ENCODE measurements at regions not wholly inside any gene's neighbourhood (a gene's known extent, or its start where the extent isn't known, plus 50 kb on each side); places are given as distances from the start of the nearest gene placed in this dataset.

DNA sequence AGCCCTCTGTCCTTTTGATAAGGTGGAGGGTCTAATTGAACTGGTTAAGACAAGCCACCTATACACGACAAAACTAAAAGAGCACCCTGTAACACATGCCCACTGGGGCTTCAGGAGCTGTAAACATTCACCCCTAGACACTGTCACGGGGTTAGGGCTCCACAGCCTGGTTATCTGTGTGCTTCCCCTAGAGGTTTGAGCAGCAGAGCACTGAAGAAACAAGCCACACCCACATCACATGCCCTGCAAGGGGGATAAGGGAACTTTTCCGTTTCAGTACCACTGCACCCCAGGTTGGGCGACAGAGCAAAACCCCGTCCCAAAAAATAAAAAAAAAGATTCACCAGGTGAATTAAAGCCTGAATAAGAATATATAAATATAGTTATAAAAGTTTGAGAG, 913.7 kb upstream of the ACVR2A start:
- DNase-seq = no peak

DNA sequence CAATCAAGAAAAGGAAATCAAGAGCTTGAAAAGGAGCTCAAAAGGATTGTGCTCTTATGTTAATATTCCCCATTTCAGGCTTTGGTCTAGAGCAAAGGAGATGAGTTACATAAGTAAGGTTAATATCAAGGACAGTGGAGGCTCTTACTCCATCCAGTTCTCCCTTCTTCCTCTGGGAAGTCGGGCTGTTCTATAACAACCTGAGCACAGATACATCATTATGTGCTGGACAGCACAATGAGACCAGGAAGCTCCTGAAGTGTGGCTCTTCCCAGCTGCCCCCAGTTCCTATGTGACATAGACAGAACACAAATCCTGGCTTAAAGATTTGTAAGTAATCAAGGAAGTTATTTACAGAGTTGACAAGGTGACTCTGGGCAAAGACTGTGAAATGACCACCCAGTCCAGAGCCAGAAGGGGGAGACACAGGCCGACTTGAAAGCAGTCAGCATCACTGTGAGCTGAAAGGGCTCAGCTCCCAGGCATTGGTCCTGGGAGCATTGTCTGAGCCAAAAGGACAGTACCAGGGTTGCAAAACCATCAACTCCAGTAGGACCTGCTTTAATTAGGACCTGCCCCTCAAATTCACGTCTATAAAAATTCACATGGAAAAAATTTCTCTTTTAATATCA, 917.6 kb upstream of the ACVR2A start:
- no peak for DNase-seq

DNA sequence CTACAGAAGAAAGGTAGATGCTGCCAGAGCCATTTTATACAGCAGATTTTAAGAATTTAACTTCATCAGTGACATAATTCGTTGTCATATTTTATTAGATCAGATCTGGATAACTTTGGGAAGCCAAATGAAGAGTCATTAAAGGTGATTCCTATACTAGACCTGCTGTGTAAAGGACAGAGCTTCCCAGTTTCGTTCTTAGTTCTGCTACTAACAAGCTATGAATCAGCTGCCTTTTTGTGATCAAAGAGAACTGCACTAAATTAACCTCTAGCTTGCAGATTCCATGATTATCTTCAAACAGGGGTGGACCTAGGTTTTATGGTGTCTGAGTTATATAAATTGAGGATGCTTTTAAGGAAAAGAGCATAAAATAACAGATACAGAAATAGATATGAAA, 926.5 kb upstream of the ACVR2A start:
- no peak for DNase-seq

DNA sequence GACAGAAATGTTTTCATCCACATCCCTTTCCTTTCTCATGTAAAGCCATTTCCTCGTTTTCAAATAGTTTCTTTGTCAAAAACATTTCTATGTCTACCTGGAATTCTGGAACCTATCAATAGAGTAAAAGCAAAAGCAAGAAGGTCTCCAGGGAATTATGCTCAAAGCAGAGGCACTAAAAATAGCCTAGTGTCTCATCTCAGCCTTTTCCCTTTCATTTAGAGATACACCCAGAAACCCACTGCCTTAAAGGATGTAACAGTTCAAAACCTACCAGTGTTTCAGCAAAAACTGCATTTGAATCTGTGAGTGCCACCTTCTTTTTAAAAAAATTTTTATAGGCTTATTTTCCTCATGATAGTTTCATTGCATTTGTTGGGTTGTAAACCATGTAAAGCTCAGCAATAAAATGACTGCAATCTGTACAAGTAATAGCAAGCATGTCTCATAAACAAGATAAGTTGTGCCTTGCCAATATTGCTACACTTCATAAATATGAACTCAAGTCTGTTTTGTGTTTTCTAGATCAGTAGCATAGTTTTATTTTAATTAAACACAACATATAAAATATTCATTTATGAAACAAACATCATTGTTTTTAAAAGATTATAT, 927.3 kb upstream of the ACVR2A start:
- DNase-seq = no peak

DNA sequence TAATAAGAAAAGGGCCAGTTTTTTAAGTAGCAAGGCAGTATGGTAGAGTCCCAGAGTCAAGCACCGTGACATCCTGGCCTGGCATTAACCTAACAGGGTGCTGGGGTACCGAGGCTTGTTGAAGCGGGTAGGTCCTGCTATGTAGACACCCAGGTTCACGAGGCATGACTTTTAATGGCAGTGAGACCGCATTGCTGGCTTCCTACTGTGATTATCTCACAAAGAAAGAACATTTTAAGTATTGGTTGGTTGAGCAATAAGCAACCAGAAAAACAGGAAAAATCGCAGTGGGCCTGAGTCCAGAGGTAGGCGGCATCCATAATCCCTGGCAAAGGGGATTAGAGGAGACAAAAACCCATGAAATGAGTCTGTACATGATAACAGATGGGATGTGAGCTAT, 927.9 kb upstream of the ACVR2A start:
- no peak for DNase-seq

DNA sequence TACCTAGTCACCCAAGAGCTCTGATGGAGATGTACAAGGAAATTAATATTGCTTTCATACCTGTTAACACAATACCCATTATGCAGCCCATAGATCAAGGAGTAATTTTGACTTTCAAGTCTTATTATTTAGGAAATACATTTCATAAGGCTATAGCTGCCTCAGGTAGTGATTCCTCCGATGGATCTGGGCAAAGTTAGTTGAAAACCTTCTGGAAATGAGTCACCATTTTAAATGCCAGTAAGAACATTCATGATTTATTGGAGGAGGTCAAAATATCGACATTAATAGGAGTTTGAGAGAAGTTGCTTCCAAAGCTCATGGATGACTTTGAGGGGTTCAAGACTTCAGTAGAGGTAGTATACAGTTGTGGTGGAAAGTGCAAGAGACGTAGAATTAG, 931.4 kb upstream of the ACVR2A start:
- no peak for DNase-seq

DNA sequence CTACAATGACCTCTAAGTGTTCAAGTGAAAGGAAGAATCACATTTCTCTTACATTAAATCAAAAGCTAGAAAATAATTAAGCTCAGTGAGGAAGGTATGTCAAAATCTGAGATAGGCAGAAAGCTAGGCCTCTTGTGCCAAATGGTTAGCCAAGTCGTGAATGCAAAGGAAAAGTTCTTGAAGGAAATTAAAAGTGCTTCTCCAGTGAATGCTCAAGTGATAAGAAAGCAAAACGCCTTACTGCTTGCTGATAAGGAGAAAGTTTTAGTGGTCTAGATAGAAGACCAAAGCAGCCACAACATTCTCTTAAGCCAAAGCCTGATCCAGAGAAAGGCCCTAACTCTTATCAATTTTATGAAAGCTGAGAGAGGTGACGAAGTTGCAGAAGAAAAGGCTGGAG, 932.3 kb upstream of the ACVR2A start:
- no peak for DNase-seq

DNA sequence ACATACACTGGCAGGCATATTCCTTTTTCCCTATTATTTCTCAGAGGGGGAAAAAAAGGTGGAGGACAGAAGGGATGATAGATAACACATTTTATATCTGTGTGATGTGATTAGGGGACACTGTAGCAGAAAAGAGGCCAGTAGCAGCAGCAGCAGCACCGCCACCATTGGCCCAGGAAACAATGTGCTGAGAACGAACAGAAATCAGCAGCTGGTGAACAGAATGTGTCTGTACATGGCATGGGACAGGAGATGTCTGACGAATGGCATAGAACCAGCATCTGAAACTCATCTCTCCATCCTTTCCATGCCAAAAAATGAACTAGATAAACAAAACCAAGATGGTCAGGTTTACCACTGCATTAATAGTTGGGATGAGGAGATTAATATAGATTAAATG, 936.1 kb upstream of the ACVR2A start:
- DNase-seq = no peak

DNA sequence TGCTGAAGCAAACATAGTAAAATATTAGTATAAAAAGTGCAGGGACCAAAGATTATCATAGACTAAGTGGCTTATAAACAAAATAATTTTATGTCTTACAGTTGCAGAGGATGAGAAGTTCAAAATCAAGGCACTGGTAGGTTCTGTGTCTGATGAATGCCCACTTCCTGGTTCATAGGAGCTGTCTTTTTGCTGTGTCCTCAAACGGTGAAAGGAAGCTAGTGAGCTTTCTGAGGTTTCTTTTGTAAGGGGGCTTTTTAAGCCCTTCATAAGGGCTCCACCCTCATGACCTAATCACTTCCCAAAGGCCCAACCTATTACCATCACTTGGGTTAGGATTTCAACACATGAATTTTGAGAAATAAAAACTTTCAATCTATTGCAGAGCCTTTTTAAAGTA, 946.7 kb upstream of the ACVR2A start:
- DNase-seq = no peak

DNA sequence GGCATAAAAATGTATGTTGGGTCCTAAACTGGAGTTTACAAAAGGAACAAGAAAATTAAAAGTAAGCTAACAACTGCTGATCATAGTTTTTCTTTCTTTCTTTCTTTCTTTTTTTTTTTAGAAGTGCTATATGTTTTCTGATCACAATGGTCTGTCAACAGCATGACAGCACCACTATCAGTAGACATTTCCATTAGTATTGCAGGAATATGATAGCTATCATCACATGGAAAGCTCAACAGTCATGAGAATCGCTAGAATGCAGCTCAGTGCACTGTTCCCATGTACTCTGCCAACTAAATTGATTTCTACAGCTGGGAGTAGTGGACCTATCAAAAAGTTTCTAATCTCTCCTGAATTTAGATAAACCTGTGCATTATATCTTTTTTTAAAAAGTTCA, 950.3 kb upstream of the ACVR2A start:
- no peak for DNase-seq

DNA sequence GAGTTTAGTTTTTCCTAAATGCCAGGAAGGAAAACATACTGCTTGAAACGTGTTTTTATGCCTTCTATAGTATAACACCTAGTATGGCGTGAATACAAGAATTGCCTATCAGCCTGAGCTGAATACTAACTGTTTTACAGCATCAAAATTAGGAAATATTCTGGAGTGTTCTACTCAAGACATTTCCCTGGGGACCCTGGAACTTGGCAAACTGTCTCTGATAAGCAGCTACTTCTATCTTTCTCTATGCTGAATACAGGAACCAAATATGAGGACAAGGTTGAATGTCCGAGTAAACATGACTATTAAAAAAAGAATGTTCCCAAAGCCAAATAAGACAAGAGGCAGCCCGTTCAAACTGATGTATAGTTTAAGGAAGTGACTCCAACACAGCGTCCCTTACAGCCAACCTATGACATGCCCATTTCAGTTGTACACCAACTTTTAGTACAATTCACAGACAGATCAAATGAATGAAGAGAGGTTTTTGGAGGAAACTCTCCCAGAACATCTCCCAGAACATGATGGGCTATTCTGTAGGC, 951.3 kb upstream of the ACVR2A start:
- no peak for DNase-seq

DNA sequence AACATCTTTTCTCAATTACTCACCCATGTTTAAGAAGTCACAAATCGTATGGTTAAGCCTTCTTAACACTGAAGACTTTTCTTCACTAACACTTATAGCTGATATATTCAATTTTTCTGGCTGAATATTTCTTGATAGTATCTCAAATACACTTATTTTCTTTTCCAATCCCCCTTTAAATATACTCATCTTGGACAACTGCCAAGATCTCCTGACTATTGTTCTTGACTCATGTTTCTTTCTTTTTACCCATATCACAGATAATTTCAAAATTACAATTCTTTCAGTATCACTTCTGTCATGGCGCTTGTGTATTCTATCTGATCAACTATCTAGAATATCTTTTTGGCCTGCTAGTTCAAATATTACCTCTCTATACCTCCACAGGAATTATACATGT, 954.3 kb upstream of the ACVR2A start:
- DNase-seq = no peak

DNA sequence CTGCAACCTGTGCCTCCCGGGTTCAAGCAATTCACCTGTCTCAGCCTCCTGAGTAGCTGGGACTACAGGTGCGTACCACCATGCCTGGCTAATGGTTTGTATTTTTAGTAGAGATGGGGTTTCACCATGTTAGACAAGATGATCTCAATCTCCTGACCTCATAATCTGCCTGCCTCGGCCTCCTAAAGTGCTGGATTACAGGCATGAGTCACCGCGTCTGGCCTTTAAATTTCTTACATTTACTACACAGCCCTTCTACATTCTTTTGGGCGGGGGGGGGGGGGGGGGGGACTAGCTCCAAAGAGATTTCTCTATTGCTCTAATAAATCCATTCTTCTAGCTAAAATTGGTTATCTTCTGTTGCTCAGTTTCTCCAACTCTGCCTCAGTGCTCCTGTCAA, 964.9 kb upstream of the ACVR2A start:
- no peak for DNase-seq

DNA sequence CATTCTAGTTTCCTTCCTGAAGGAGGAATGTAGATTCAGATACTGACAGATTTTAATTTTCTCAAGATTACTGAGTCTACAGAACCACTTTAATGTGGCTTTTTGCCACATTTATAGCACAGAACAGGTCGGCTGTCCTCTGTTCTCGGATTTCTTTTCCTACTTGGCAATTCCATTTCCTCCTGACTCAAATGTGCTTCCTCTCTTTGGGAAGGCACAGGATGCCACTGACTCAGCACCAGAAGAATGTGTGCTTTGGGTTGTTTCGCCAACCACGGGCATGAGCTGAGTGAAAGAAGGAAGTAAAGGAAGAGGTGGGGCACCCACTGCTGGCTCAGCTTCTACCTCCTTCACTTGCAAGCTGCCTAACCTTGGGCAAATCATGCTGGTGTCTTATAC, 970.6 kb upstream of the ACVR2A start:
- DNase-seq = no peak

DNA sequence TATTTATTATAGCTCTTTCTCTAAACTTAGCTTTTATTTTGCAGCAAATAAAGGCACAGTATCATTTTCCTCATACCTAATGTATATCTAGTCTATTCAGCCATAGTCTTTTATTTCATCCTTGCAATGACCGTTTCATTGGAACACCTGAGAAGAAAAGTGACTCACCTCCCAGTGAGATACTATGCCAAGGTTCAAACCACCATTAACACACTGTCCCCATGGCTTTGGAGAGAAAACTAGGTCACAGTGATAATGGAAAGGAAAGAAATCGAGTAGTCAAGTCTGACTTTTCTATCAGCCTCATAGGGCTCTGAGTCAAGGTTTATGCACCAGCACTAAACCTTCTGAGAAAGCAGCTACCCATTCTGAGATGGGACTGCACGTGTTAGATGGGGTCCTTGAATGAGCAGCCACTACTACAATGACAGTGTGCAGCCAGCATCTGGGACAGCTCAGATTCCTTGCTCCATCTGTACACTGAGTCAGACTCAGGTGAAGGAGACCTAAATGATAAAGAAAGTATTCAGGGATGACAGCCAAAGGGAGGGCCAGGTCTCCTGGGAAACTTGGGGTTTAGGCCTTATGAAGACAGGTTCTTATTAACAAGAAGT, 971.1 kb upstream of the ACVR2A start:
- DNase-seq = no peak

DNA sequence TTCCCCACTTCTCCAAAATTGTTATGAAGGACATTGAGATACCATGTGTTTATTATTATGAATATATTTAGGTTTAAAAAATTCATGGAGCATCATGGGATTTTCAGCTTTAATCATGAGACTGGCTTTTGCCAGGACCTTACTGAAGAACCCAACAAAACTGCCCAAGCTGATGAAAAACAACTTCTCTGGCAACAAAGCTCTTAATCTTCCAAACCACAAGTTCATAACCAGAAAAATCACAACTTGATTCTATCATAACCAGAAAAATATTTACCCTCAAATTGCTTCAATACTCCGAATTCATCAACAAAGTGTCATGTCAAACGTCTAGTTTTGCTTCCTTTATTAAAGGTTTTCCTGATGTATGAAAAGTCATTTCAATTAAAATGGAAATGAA, 971.8 kb upstream of the ACVR2A start:
- no peak for DNase-seq

DNA sequence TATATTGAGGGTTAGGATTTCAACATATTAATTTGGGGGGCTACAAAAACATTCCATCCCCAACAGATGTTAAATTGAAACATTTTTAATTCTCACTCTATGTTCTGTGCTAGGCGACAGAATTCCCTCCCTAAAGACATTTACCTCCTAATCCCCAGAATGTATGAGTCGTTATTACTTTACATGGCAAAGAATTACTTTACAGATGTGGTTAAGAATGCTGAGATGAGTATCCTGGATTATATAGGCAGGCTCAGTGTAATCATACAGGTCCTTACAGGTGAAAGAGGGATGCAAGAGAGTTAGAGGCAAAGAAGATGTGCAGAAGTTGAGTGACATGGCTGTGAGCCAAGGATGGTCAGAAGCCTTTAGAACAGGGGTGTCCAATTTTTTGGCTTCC, 974.1 kb upstream of the ACVR2A start:
- no peak for DNase-seq

DNA sequence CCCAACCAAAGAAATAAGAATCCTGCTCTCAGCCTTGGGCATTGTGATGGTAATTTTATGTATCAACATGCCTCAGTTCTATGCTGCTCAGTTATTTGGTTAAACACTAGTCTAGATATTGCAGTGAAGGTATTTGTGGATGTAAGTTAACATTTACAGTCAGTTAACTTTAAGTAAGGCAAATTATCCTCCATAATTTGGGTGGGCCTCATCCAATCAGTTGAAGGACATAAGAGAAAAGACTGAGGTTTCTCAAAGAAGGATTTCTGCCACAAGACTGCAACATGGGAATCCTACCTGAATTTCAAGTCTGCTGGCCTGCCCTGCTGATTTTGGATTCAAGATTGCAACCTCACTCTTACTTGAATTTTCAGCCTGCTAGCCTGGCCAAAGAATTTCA, 975.5 kb upstream of the ACVR2A start:
- no peak for DNase-seq

DNA sequence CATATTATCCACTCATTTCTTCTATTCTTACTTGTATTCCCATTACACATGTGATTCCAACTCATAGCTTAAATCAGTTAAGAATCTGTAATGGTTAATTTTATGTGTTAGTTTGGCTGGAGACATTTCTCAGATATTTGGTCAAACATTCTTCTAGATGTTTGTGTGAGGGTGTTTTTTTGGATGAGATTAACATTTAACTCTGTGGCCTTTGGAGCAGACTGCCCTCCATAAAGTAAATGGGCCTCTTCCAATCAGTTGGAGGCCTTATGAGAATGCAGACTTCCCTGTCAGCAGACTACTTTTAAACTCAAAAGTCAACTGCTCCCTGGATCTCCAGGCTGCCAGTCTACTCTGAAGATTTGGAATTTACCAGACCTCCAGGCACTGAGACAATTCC, 976.8 kb upstream of the ACVR2A start:
- DNase-seq = no peak

DNA sequence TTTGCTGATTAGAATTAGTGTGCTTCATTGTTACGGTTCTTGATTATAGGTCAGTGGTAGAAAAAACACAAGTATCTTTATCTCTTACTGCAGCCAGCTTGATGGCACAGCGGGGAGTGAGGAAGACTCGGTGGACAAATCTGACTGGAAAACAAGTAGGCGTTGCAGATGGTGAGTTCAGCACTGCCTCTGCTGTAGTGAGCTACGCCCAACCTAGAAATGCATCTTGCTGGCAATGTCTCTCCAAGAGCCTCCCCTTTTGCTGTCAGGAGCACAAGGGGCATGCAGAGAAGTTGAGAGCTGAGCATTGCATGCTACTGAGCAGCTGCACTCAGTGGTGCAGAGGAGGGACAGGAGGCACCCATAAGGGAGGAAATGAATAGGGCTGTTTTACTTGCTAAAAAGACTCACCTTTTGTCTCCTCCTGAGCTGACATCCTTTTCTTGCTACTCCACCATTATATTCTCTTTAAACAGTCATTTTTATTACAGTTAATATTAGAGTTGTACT, 977.3 kb upstream of the ACVR2A start:
- no peak for DNase-seq

DNA sequence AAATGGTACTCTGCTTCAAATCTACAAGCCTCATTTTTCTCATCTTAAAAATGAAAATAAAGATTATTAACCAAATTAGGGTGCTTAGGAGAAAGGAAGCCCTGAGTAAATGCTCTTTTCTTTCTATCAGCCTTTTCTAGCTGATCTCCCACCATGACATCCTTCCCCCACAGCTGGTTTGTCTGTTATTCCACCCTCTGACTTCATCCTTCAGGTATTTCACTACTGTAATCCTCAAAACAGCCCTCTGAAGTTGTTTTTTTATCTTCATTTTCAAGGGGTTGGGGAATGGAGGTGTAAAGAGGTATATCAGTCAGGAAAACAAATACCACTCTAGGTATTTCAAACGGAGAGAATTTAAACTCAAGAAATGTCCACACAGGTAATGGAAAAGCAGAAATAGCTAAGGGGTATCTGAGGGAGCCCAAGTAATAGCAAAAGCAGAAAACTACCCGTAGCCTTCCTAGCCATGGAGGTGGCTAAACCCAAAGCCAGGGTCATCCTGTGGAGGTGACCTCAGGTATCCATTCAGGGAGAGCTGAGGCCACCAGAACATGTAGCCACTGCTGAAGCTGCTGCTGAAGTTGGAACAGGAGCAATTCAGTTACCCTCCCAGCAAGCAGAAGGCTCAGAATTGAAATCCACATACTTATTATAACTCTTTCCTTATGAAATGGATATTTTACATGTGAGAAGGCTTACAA, 990.9 kb upstream of the ACVR2A start:
- no peak for DNase-seq

DNA sequence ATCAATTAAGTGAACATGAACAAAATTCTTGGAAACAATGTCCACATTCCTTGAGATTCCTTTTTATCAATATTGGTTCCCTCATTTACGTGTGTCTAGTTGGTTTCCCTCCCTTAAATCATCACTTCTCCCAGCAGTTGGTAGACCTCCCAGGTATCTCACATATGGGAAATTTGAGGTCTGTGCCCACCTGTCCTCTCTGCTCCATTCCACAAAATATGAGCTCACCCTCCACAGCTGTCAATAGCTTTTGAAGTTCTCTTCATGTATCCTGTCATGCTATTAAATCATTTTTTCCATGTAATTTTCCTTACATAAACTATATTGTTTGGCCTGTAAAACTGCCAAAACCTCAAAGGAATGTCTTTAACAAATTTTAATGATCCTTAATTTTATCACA, 992.2 kb upstream of the ACVR2A start:
- DNase-seq = no peak

DNA sequence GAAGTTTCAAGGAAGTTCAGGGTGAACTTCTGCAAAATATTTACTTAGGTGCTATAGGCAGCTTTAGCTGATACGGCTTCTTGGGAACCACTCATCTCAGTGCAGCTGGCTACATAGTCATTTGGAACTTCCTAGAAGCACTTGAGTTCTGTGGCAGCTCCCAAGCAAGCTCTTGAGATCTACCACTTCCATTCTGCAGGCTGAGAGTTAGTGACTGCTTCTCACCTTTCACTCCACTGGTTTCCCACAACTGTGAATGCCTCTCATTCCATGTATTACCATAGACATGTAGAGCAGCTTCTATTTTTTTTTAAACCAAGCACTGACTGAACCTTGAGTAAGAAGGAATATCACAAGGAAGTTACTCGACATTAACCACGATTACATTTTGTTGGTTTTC, 994.1 kb upstream of the ACVR2A start:
- no peak for DNase-seq

DNA sequence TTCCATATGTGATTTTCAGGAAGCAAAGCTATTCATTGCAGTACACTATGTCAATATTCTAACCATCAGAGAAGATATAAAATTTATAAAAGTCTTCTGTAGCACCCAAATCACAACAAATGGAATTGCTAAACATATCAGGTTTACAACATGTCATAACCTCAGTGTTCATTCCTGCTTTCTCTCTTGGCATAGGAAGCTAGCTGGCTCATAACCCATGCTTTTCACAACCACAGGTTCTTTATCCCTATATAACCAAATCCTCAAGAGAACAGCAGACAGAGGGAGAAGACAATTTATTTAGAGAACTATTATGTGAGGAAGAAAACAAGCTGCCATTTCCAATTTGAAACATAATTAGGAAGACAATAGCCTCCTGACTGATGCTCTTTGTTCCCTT, 997.0 kb upstream of the ACVR2A start:
- no peak for DNase-seq
